CD14-positive monocyte (primary cell): ENCODE measurements at regions not wholly inside any gene's neighbourhood (a gene's known extent, or its start where the extent isn't known, plus 50 kb on each side); places are given as distances from the start of the nearest gene placed in this dataset.

Experiments
- DNase-seq, 3 donors: peaks; one replicate each; pipeline ENCODE4 v3.0.0-alpha.2; 2011 to 2022
- H2AFZ ChIP-seq: 2 replicates; pipeline ENCODE4 v1.6.0; 2012; ENCODE audit warnings: mild to moderate bottlenecking, low read depth, low read length, inconsistent platforms; ENCODE audit not compliant: insufficient read depth, poor library complexity, severe bottlenecking
- H3K27ac ChIP-seq, 2 donors: 1 replicate in 1 of 2; 2 replicates in 1 of 2; pipeline ENCODE4 v1.5.1; 2012 to 2013; ENCODE audit warnings: low read length in 2 of 2, control low read depth in 1 of 2, inconsistent platforms in 1 of 2, low read depth in 1 of 2, mild to moderate bottlenecking in 1 of 2
- H3K27me3 ChIP-seq, 2 donors: one replicate each; pipeline versions ENCODE4 v1.6.0 to v1.6.1; 2011 to 2013; ENCODE audit warnings: low read length in 2 of 2; ENCODE audit not compliant: control insufficient read depth in 2 of 2, insufficient read depth in 2 of 2
- H3K36me3 ChIP-seq, 2 donors: replicated peaks in 1 of 2; 1 replicate in 1 of 2; 2 replicates in 1 of 2; pipeline versions ENCODE4 v1.5.1 to v1.6.1; 2012 to 2013; ENCODE audit warnings: low read length in 2 of 2, control low read depth in 1 of 2, inconsistent platforms in 1 of 2, mild to moderate bottlenecking in 1 of 2; ENCODE audit not compliant: insufficient read depth in 2 of 2, control insufficient read depth in 1 of 2
- H3K4me1 ChIP-seq, 2 donors: 1 replicate in 1 of 2; 2 replicates in 1 of 2; pipeline versions ENCODE4 v1.5.1 to v1.6.1; 2012 to 2013; ENCODE audit warnings: low read length in 2 of 2, control low read depth in 1 of 2, inconsistent platforms in 1 of 2, mild to moderate bottlenecking in 1 of 2, moderate library complexity in 1 of 2; ENCODE audit not compliant: insufficient read depth in 2 of 2, control insufficient read depth in 1 of 2
- H3K4me2 ChIP-seq: replicated peaks from 2 replicates; pipeline ENCODE3; 2012; ENCODE audit warnings: low read length, moderate library complexity, mild to moderate bottlenecking; ENCODE audit not compliant: poor library complexity, severe bottlenecking; ENCODE audit errors: extremely low read depth
- H3K4me3 ChIP-seq, 3 experiments: fragments of 200-600 bp in 1 of 3; sonication (generic) in 1 of 3; replicated peaks in 1 of 3; 1 replicate in 2 of 3; 2 replicates in 1 of 3; pipeline ENCODE4 v1.5.1; 2011 to 2013; ENCODE audit warnings: low read length in 3 of 3, mild to moderate bottlenecking in 3 of 3, control low read depth in 2 of 3, low read depth in 2 of 3, inconsistent platforms in 1 of 3, moderate library complexity in 1 of 3
- H3K79me2 ChIP-seq: 2 replicates; pipeline ENCODE4 v1.6.0; 2012; ENCODE audit warnings: mild to moderate bottlenecking, control low read depth, inconsistent platforms, low read length, moderate library complexity; ENCODE audit not compliant: insufficient read depth
- H3K9ac ChIP-seq: 2 replicates; pipeline ENCODE4 v1.6.0; 2017; ENCODE audit warnings: low read length, mild to moderate bottlenecking; ENCODE audit not compliant: insufficient read depth, poor library complexity, severe bottlenecking
- H3K9me3 ChIP-seq, 2 donors: replicated peaks in 1 of 2; 1 replicate in 1 of 2; 2 replicates in 1 of 2; pipeline versions ENCODE4 v1.5.1 to v1.6.1; 2012 to 2013; ENCODE audit warnings: low read length in 2 of 2, control low read depth in 1 of 2; ENCODE audit not compliant: control insufficient read depth in 1 of 2, insufficient read depth in 1 of 2
- H4K20me1 ChIP-seq: 2 replicates; pipeline ENCODE4 v1.6.0; 2012; ENCODE audit warnings: mild to moderate bottlenecking, low read length, control low read depth, moderate library complexity; ENCODE audit not compliant: insufficient read depth
- H3K27ac Mint-ChIP-seq, 7 donors: one replicate each; pipeline ENCODE4 v1.8.0; 2020; ENCODE audit warnings: mild to moderate bottlenecking in 7 of 7, mixed read lengths in 7 of 7, moderate library complexity in 6 of 7, inconsistent platforms in 2 of 7
- H3K27me3 Mint-ChIP-seq, 3 donors: one replicate each; pipeline ENCODE4 v1.8.0; 2021 to 2022; ENCODE audit warnings: low read depth in 3 of 3, mild to moderate bottlenecking in 3 of 3, mixed read lengths in 3 of 3, moderate library complexity in 3 of 3, inconsistent platforms in 1 of 3
- H3K36me3 Mint-ChIP-seq, 2 donors: one replicate each; pipeline ENCODE4 v1.8.0; 2020; ENCODE audit warnings: mixed read lengths in 2 of 2, inconsistent platforms in 1 of 2, mild to moderate bottlenecking in 1 of 2
- H3K4me1 Mint-ChIP-seq: one replicate; pipeline ENCODE4 v1.8.0; 2020; ENCODE audit warnings: mild to moderate bottlenecking, mixed read lengths
- H3K4me3 Mint-ChIP-seq, 2 donors: one replicate each; pipeline ENCODE4 v1.8.0; 2020; ENCODE audit warnings: mild to moderate bottlenecking in 2 of 2, mixed read lengths in 2 of 2, moderate library complexity in 1 of 2
- H3K9me3 Mint-ChIP-seq, 7 donors: one replicate each; pipeline ENCODE4 v1.8.0; 2020 to 2022; ENCODE audit warnings: mixed read lengths in 7 of 7, mild to moderate bottlenecking in 6 of 7, moderate library complexity in 6 of 7, inconsistent platforms in 2 of 7
- CTCF ChIP-seq: fragments of 200-600 bp; IDR thresholded peaks from one replicate; pipeline ENCODE4 v1.8.0; 2022; ENCODE audit warnings: antibody characterized with exemption, mild to moderate bottlenecking
- WGBS: methylation state at CpG from one replicate; pipeline ENCODE4 v1.1.5; 2013; ENCODE audit warnings: missing lambda C conversion rate; ENCODE audit not compliant: insufficient coverage; 5-methylcytosine and 5-hydroxymethylcytosine counted together
- intact Hi-C, 2 donors: fragments of 100-400 bp; cut with micrococcal nuclease; formaldehyde crosslinking; loops; one replicate each; pipeline versions ENCODE4 v1.15.0 to v1.15.1; 2023

GRCh38 chr5:39835371-39835770, 410.6 kb upstream of the DAB2 start:
- Histone ChIP-seq H3K9ac (no peak overlapping the region), H3K36me3 (no peaks in the 10 kb centered on the region), H3K9me3 (peaks cover 0 to 10% of the 10 kb centered on the region in 2 donors), H3K4me1 (no peaks in the 10 kb centered on the region), H3K27ac (no peak overlapping the region), H3K4me3 (no peak overlapping the region), H3K27me3 (no peaks in the 10 kb centered on the region), H4K20me1 (no peaks in the 10 kb centered on the region), H3K79me2 (no peaks in the 10 kb centered on the region), H2AFZ (no peak overlapping the region), H3K4me2 (no peak overlapping the region)
- H3K27me3 Mint-ChIP-seq = peaks cover 0 to 2% (median 0%) of the 10 kb centered on the region in 3 donors
- intact Hi-C loops = no loop called here
- no CpG with 5 or more reads among the region's 3 CpGs for WGBS
- no peak overlapping the region for H3K4me3 Mint-ChIP-seq
- TF ChIP-seq CTCF = no peak
- no peaks in the 10 kb centered on the region for H3K36me3 Mint-ChIP-seq
- no peaks in the 10 kb centered on the region for H3K4me1 Mint-ChIP-seq
- no peak for DNase-seq
- no peak overlapping the region for H3K27ac Mint-ChIP-seq
- peaks cover 0 to 11% (median 6%) of the 10 kb centered on the region in 7 donors for H3K9me3 Mint-ChIP-seq

- H3K9ac ChIP-seq = no peak overlapping the region
- H3K27ac ChIP-seq = no peak overlapping the region
- intact Hi-C loops = no loop called here
- H3K4me2 ChIP-seq = no peak overlapping the region
- no peak for DNase-seq
- no peaks in the 10 kb centered on the region for H3K4me1 ChIP-seq
- no peaks in the 10 kb centered on the region for H3K79me2 ChIP-seq
- no peak for TF ChIP-seq CTCF
- H3K4me3 ChIP-seq = no peak overlapping the region
- no CpG with 5 or more reads among the region's 1 CpG for WGBS
- H3K36me3 ChIP-seq = no peaks in the 10 kb centered on the region
- H3K4me1 Mint-ChIP-seq = no peaks in the 10 kb centered on the region
- H2AFZ ChIP-seq = no peak overlapping the region
- no peak overlapping the region for H3K4me3 Mint-ChIP-seq
- H3K36me3 Mint-ChIP-seq = no peaks in the 10 kb centered on the region
- H3K27me3 ChIP-seq = no peaks in the 10 kb centered on the region
- H3K27ac Mint-ChIP-seq = no peak overlapping the region
- H3K27me3 Mint-ChIP-seq = peaks cover 0 to 2% (median 0%) of the 10 kb centered on the region in 3 donors
- peaks cover 0 to 1% (median 0%) of the 10 kb centered on the region in 7 donors for H3K9me3 Mint-ChIP-seq
- no peaks in the 10 kb centered on the region for H4K20me1 ChIP-seq
- H3K9me3 ChIP-seq = no peaks in the 10 kb centered on the region
Observed at GRCh38 chr5:39829441-39829840, 404.7 kb upstream of the DAB2 start.
